ENCODE measurements at regions not wholly inside any gene's neighbourhood (a gene's known extent, or its start where the extent isn't known, plus 50 kb on each side); places are given as distances from the start of the nearest gene placed in this dataset.

- no peaks in the 10 kb centered on the region for H3K36me3 ChIP-seq
- no peaks in the 10 kb centered on the region for H3K27me3 ChIP-seq
- no peak overlapping the region for H3K27ac ChIP-seq
- H3K4me3 ChIP-seq, result no peak overlapping the region
- DNase-seq, result no peak
- no peak overlapping the region for H3K9ac ChIP-seq (ENCODE audit: low read depth in 2 of 2, low read length in 2 of 2)
- TF ChIP-seq CTCF (IDR thresholded peaks at IDR 0.05), result no peak
- H3K9me3 ChIP-seq, result no peaks in the 10 kb centered on the region
- intact Hi-C loops (cut with DNase I), result no loop called here
- H3K4me1 ChIP-seq, result no peaks in the 10 kb centered on the region
These were observed 473.8 kb upstream of the API5 start for GRCh38 chr11:42837994-42838393.

- Histone ChIP-seq H3K9ac (ENCODE audit: low read depth in 2 of 2, low read length in 2 of 2) (no peak overlapping the region), H3K9me3 (no peaks in the 10 kb centered on the region), H3K27me3 (no peaks in the 10 kb centered on the region), H3K27ac (no peak overlapping the region), H3K4me1 (no peaks in the 10 kb centered on the region), H3K4me3 (no peak overlapping the region), H3K36me3 (no peaks in the 10 kb centered on the region)
- TF ChIP-seq CTCF (IDR thresholded peaks at IDR 0.05), result no peak
- DNase-seq, result no peak
- intact Hi-C loops (cut with DNase I), result no loop called here
These were observed 471.5 kb upstream of the API5 start for GRCh38 chr11:42840176-42840829.

GRCh38 chr11:42840860-42841259 lies 470.9 kb upstream of the API5 start:
- no peak overlapping the region for H3K4me3 ChIP-seq
- H3K36me3 ChIP-seq, result no peaks in the 10 kb centered on the region
- no peak for TF ChIP-seq CTCF (IDR thresholded peaks at IDR 0.05)
- no peaks in the 10 kb centered on the region for H3K9me3 ChIP-seq
- intact Hi-C loops (cut with DNase I), result no loop called here
- no peaks in the 10 kb centered on the region for H3K27me3 ChIP-seq
- H3K4me1 ChIP-seq, result no peaks in the 10 kb centered on the region
- no peak for DNase-seq
- H3K27ac ChIP-seq, result no peak overlapping the region
- H3K9ac ChIP-seq (ENCODE audit: low read depth in 2 of 2, low read length in 2 of 2), result no peak overlapping the region

GRCh38 chr11:42841556-42841955 lies 470.2 kb upstream of the API5 start:
- no peak overlapping the region for H3K9ac ChIP-seq (ENCODE audit: low read depth in 2 of 2, low read length in 2 of 2)
- H3K9me3 ChIP-seq, result no peaks in the 10 kb centered on the region
- H3K27me3 ChIP-seq, result no peaks in the 10 kb centered on the region
- no peak for DNase-seq
- TF ChIP-seq CTCF (IDR thresholded peaks at IDR 0.05), result no peak
- H3K4me1 ChIP-seq, result no peaks in the 10 kb centered on the region
- no peaks in the 10 kb centered on the region for H3K36me3 ChIP-seq
- no peak overlapping the region for H3K27ac ChIP-seq
- intact Hi-C loops (cut with DNase I), result no loop called here
- no peak overlapping the region for H3K4me3 ChIP-seq

GRCh38 chr11:42849362-42849761 lies 462.4 kb upstream of the API5 start:
- Histone ChIP-seq H3K9me3 (no peaks in the 10 kb centered on the region), H3K4me1 (no peaks in the 10 kb centered on the region), H3K36me3 (no peaks in the 10 kb centered on the region), H3K9ac (ENCODE audit: low read depth in 2 of 2, low read length in 2 of 2) (no peak overlapping the region), H3K27ac (no peak overlapping the region), H3K27me3 (no peaks in the 10 kb centered on the region), H3K4me3 (no peak overlapping the region)
- DNase-seq, result no peak
- no peak for TF ChIP-seq CTCF (IDR thresholded peaks at IDR 0.05)
- intact Hi-C loops (cut with DNase I), result no loop called here
